ENCODE measurements at regions not wholly inside any gene's neighbourhood (a gene's known extent, or its start where the extent isn't known, plus 50 kb on each side); places are given as distances from the start of the nearest gene placed in this dataset.

GRCh38 chr13:22135446-22135845 is 464.6 kb downstream of the FGF9 start:
- TF ChIP-seq CTCF (conservative IDR thresholded peaks at IDR 0.05; ENCODE audit: low read depth in 2 of 2) (no peak), EZH2 (IDR thresholded peaks at IDR 0.05; ENCODE audit: low read depth, unreplicated experiment) (no peak), STAT1 (IDR thresholded peaks at IDR 0.05; ENCODE audit: unreplicated experiment) (no peak), ZNF331 (CRISPR knock-in tag; IDR thresholded peaks at IDR 0.05; ENCODE audit: low read depth) (no peak), EZH2phosphoT487 (IDR thresholded peaks at IDR 0.05; ENCODE audit: unreplicated experiment) (no peak)

All from GM23338 (cell line).